ENCODE measurements at regions not wholly inside any gene's neighbourhood (a gene's known extent, or its start where the extent isn't known, plus 50 kb on each side); places are given as distances from the start of the nearest gene placed in this dataset.

DNA sequence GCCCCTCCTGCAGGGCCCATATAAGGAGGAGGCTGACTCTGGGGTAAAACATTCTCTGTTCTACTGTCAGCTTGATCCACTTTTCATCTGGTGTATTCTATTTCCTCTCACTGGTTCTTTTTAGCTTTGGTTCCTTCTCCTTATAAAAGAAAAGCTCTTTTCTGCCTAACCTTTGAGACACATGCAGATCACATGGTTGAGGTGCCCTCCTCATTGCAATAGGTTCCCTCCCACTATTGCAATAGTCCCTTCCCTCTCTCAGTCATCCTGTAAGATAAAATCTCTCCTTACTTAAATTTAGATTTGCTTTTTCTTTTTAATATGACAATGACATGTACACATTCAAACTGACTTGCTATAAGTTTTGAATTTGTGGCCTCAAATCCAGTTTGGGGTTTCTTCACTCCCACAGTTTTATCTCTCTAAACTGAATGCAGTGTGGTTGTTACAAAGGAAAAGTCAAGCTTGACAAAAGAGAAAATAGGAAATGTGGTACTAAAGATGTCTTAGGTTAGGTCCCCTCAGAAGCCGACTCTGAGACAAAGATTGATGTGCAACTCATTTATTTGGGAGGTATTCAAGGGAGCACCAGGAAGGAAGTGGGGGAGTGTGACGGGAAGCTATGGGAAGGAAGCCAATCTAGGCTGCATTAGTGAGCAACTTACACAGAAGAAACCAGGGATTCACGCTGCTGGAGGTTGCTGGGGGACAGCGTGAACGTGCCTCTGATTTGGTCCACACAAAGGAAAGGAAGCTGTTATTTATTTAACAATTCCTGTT lies 127.6 kb upstream of the LINC00305 start:
- H3K36me3 ChIP-seq (ENCODE audit: control insufficient read depth in 2 of 2, insufficient read depth in 2 of 2, low read length in 1 of 2): no peaks in the 10 kb centered on the region
- H3K27me3 ChIP-seq (ENCODE audit: control insufficient read depth in 2 of 2, insufficient read depth in 1 of 2, low read length in 1 of 2): no peaks in the 10 kb centered on the region
- H3K27ac ChIP-seq (ENCODE audit: low read depth in 1 of 2, low read length in 1 of 2): no peak overlapping the region
- no peaks in the 10 kb centered on the region for H3K9me3 ChIP-seq (ENCODE audit: control insufficient read depth in 2 of 2, insufficient read depth in 1 of 2, low read length in 1 of 2)
- peaks cover 0 to 3% of the 10 kb centered on the region in 2 donors for H3K4me1 ChIP-seq (ENCODE audit: control insufficient read depth in 2 of 2, insufficient read depth in 2 of 2, low read length in 2 of 2)
- no peak overlapping the region for H3K4me3 ChIP-seq (ENCODE audit: low read length in 2 of 2)
- no peak for DNase-seq (ENCODE audit: low read depth in 6 of 9, low spot score in 9 of 9)
- 16% methylated on average over 5 of the region's 5 CpGs for WGBS

- Histone ChIP-seq H3K27ac (ENCODE audit: low read depth in 1 of 2, low read length in 1 of 2) (no peak overlapping the region), H3K4me3 (ENCODE audit: low read length in 2 of 2) (no peak overlapping the region), H3K27me3 (ENCODE audit: control insufficient read depth in 2 of 2, insufficient read depth in 1 of 2, low read length in 1 of 2) (no peaks in the 10 kb centered on the region), H3K9me3 (ENCODE audit: control insufficient read depth in 2 of 2, insufficient read depth in 1 of 2, low read length in 1 of 2) (no peaks in the 10 kb centered on the region), H3K4me1 (ENCODE audit: control insufficient read depth in 2 of 2, insufficient read depth in 2 of 2, low read length in 2 of 2) (peaks cover 0 to 3% of the 10 kb centered on the region in 2 donors), H3K36me3 (ENCODE audit: control insufficient read depth in 2 of 2, insufficient read depth in 2 of 2, low read length in 1 of 2) (no peaks in the 10 kb centered on the region)
- 65% methylated on average over 3 of the region's 3 CpGs for WGBS
- no peak for DNase-seq (ENCODE audit: low read depth in 6 of 9, low spot score in 9 of 9)
Measured at GRCh38 chr18:64275593-64276300, 126.9 kb upstream of the LINC00305 start.

GRCh38 chr18:64273724-64274123 lies 124.8 kb upstream of the LINC00305 start:
- Histone ChIP-seq H3K27ac (ENCODE audit: low read depth in 1 of 2, low read length in 1 of 2) (no peak overlapping the region), H3K36me3 (ENCODE audit: control insufficient read depth in 2 of 2, insufficient read depth in 2 of 2, low read length in 1 of 2) (no peaks in the 10 kb centered on the region), H3K4me1 (ENCODE audit: control insufficient read depth in 2 of 2, insufficient read depth in 2 of 2, low read length in 2 of 2) (peaks cover 0 to 3% of the 10 kb centered on the region in 2 donors), H3K27me3 (ENCODE audit: control insufficient read depth in 2 of 2, insufficient read depth in 1 of 2, low read length in 1 of 2) (no peaks in the 10 kb centered on the region), H3K9me3 (ENCODE audit: control insufficient read depth in 2 of 2, insufficient read depth in 1 of 2, low read length in 1 of 2) (no peaks in the 10 kb centered on the region), H3K4me3 (ENCODE audit: low read length in 2 of 2) (no peak overlapping the region)
- WGBS: 91% methylated on average over 3 of the region's 3 CpGs
- no peak for DNase-seq (ENCODE audit: low read depth in 6 of 9, low spot score in 9 of 9)

DNA sequence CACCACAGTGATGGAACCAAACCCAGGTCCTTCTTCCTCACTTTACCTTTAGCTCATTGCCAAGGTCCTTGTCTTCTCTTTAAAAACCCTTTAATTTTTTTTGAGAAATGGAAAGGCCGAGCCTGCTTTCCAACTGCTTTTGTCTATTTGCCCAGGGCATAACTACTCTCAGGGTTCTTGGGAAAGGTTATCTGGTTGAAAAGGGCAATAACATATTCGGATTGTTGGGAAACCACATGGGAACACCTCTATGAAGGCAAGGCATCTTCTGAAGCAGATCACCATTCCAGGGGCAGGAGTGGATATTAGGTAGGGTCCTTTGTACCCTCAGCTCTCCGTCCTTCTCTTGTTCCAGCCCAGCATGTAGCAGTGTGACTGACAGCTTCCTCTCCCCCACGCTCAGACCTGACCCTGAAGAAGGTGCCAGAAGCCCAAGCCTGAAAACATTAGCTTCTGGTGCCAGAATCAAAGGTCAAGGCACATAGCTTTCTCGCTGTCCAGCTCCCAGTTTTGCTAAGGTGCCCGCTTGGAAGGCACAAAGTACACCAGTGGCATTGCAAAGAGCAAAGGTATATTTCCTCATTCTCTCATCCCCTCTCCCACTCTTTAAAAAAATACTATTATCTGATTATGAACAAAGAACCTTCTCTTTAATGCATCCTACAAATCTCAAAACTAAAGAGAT lies 123.2 kb upstream of the LINC00305 start:
- Histone ChIP-seq H3K4me3 (ENCODE audit: low read length in 2 of 2) (no peak overlapping the region), H3K27me3 (ENCODE audit: control insufficient read depth in 2 of 2, insufficient read depth in 1 of 2, low read length in 1 of 2) (no peaks in the 10 kb centered on the region), H3K9me3 (ENCODE audit: control insufficient read depth in 2 of 2, insufficient read depth in 1 of 2, low read length in 1 of 2) (no peaks in the 10 kb centered on the region), H3K36me3 (ENCODE audit: control insufficient read depth in 2 of 2, insufficient read depth in 2 of 2, low read length in 1 of 2) (no peaks in the 10 kb centered on the region), H3K27ac (ENCODE audit: low read depth in 1 of 2, low read length in 1 of 2) (no peak overlapping the region), H3K4me1 (ENCODE audit: control insufficient read depth in 2 of 2, insufficient read depth in 2 of 2, low read length in 2 of 2) (peaks cover 0 to 3% of the 10 kb centered on the region in 2 donors)
- no peak for DNase-seq (ENCODE audit: low read depth in 6 of 9, low spot score in 9 of 9)
- WGBS: 93% methylated on average over 6 of the region's 6 CpGs

DNA sequence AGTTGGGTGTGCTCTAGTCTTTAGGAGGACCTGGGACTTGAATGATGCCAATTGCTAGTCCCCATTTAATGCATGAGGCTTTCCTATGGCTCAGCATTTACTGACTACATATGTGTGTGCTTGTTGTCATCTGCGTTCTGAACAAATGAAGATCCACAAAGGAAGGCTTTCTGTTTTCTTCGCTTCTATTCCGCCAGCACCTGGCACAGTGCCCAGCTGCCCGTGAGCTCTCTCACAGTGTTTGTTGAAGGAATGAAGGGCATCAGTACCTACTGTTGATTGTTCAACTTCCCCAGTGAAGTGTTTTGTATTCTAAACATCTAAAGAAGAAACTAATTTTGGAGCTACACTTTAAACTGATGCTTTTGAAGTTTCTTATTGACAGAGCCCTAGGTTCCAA lies 122.4 kb upstream of the LINC00305 start:
- Histone ChIP-seq H3K9me3 (ENCODE audit: control insufficient read depth in 2 of 2, insufficient read depth in 1 of 2, low read length in 1 of 2) (no peaks in the 10 kb centered on the region), H3K36me3 (ENCODE audit: control insufficient read depth in 2 of 2, insufficient read depth in 2 of 2, low read length in 1 of 2) (no peaks in the 10 kb centered on the region), H3K27me3 (ENCODE audit: control insufficient read depth in 2 of 2, insufficient read depth in 1 of 2, low read length in 1 of 2) (no peaks in the 10 kb centered on the region), H3K4me1 (ENCODE audit: control insufficient read depth in 2 of 2, insufficient read depth in 2 of 2, low read length in 2 of 2) (peaks cover 0 to 3% of the 10 kb centered on the region in 2 donors), H3K27ac (ENCODE audit: low read depth in 1 of 2, low read length in 1 of 2) (no peak overlapping the region), H3K4me3 (ENCODE audit: low read length in 2 of 2) (no peak overlapping the region)
- DNase-seq (ENCODE audit: low read depth in 6 of 9, low spot score in 9 of 9): no peak
- 39% methylated on average over 4 of the region's 4 CpGs for WGBS

DNA sequence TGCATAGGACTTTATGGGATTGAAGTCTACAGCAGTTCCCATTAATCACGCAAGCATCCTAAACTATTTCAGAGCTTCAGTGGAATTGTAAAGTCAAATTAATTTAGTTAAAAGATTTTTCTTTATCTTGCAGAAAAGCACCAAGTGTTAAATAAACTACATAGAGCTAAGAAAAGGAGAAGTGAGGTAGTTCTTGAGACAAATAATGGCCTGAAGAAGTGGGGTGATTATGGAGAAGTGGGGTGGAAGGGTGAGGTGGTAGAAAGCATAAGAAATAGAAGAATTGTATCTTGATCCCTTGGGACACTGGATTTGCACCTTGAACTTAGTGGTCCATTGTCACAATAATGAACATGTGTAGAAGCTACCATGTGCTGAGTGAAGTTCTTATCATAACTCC lies 121.7 kb upstream of the LINC00305 start:
- no peak overlapping the region for H3K27ac ChIP-seq (ENCODE audit: low read depth in 1 of 2, low read length in 1 of 2)
- no peak overlapping the region for H3K4me3 ChIP-seq (ENCODE audit: low read length in 2 of 2)
- WGBS: 93% methylated on average over 1 of the region's 1 CpG
- no peaks in the 10 kb centered on the region for H3K36me3 ChIP-seq (ENCODE audit: control insufficient read depth in 2 of 2, insufficient read depth in 2 of 2, low read length in 1 of 2)
- no peaks in the 10 kb centered on the region for H3K9me3 ChIP-seq (ENCODE audit: control insufficient read depth in 2 of 2, insufficient read depth in 1 of 2, low read length in 1 of 2)
- no peak for DNase-seq (ENCODE audit: low read depth in 6 of 9, low spot score in 9 of 9)
- no peaks in the 10 kb centered on the region for H3K27me3 ChIP-seq (ENCODE audit: control insufficient read depth in 2 of 2, insufficient read depth in 1 of 2, low read length in 1 of 2)
- H3K4me1 ChIP-seq (ENCODE audit: control insufficient read depth in 2 of 2, insufficient read depth in 2 of 2, low read length in 2 of 2): peaks cover 0 to 3% of the 10 kb centered on the region in 2 donors

DNA sequence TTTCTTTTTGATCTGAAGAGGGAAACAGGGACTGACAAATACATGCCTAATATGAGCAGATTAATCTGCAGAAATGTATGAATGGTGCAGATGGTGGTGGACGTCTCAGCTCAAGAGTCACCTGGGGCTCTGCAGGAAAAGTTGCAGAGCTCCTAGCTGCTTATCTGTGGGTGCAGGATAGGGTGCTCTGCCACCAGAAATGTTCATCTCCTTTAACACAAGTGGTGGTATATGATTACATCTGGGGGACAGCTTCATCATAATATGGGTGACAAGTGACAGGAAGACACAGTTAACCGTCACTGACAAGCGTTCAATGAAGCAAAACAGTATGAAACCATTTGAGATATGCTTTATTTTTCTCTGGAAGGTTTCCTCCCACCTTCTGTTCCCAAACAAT lies 121.2 kb upstream of the LINC00305 start:
- 52% methylated on average over 3 of the region's 3 CpGs for WGBS
- no peak for DNase-seq (ENCODE audit: low read depth in 6 of 9, low spot score in 9 of 9)
- Histone ChIP-seq H3K9me3 (ENCODE audit: control insufficient read depth in 2 of 2, insufficient read depth in 1 of 2, low read length in 1 of 2) (no peaks in the 10 kb centered on the region), H3K27ac (ENCODE audit: low read depth in 1 of 2, low read length in 1 of 2) (no peak overlapping the region), H3K4me1 (ENCODE audit: control insufficient read depth in 2 of 2, insufficient read depth in 2 of 2, low read length in 2 of 2) (peaks cover 0 to 3% of the 10 kb centered on the region in 2 donors), H3K27me3 (ENCODE audit: control insufficient read depth in 2 of 2, insufficient read depth in 1 of 2, low read length in 1 of 2) (no peaks in the 10 kb centered on the region), H3K4me3 (ENCODE audit: low read length in 2 of 2) (no peak overlapping the region), H3K36me3 (ENCODE audit: control insufficient read depth in 2 of 2, insufficient read depth in 2 of 2, low read length in 1 of 2) (no peaks in the 10 kb centered on the region)

DNA sequence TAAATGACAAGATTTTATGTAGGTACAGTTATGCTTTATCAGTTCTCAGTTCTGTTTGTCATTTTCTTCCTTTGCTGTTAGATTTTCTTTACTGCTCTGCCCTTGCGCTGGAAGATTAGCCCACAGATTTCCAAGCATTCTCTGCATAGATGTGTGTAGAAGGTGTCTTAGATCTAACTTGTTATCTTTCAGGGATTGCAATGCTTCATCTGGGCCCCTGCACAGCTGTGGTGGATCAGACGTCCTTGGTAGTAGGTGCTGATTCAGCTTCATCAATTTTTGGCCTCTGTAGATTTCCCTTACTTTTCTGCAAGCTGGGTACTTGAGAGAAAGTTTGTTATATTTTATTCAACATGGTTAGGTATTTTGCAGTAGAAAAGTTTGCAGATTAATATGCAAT lies 115.3 kb upstream of the LINC00305 start:
- Histone ChIP-seq H3K4me3 (ENCODE audit: low read length in 2 of 2) (no peak overlapping the region), H3K9me3 (ENCODE audit: control insufficient read depth in 2 of 2, insufficient read depth in 1 of 2, low read length in 1 of 2) (no peaks in the 10 kb centered on the region), H3K4me1 (ENCODE audit: control insufficient read depth in 2 of 2, insufficient read depth in 2 of 2, low read length in 2 of 2) (no peaks in the 10 kb centered on the region), H3K27ac (ENCODE audit: low read depth in 1 of 2, low read length in 1 of 2) (no peak overlapping the region), H3K36me3 (ENCODE audit: control insufficient read depth in 2 of 2, insufficient read depth in 2 of 2, low read length in 1 of 2) (no peaks in the 10 kb centered on the region), H3K27me3 (ENCODE audit: control insufficient read depth in 2 of 2, insufficient read depth in 1 of 2, low read length in 1 of 2) (no peaks in the 10 kb centered on the region)
- DNase-seq (ENCODE audit: low read depth in 6 of 9, low spot score in 9 of 9): no peak
- 87% methylated on average over 2 of the region's 2 CpGs for WGBS

- DNase-seq (ENCODE audit: low read depth in 6 of 9, low spot score in 9 of 9): no peak
- no peaks in the 10 kb centered on the region for H3K27me3 ChIP-seq (ENCODE audit: control insufficient read depth in 2 of 2, insufficient read depth in 1 of 2, low read length in 1 of 2)
- H3K9me3 ChIP-seq (ENCODE audit: control insufficient read depth in 2 of 2, insufficient read depth in 1 of 2, low read length in 1 of 2): no peaks in the 10 kb centered on the region
- no peaks in the 10 kb centered on the region for H3K4me1 ChIP-seq (ENCODE audit: control insufficient read depth in 2 of 2, insufficient read depth in 2 of 2, low read length in 2 of 2)
- H3K36me3 ChIP-seq (ENCODE audit: control insufficient read depth in 2 of 2, insufficient read depth in 2 of 2, low read length in 1 of 2): no peaks in the 10 kb centered on the region
- H3K4me3 ChIP-seq (ENCODE audit: low read length in 2 of 2): no peak overlapping the region
- H3K27ac ChIP-seq (ENCODE audit: low read depth in 1 of 2, low read length in 1 of 2): no peak overlapping the region
- WGBS: 93% methylated on average over 2 of the region's 2 CpGs
Measured at GRCh38 chr18:64260810-64261209, 111.9 kb upstream of the LINC00305 start.
